Umbilical cord (tissue), 1 donor: ENCODE measurements at regions not wholly inside any gene's neighbourhood (a gene's known extent, or its start where the extent isn't known, plus 50 kb on each side); places are given as distances from the start of the nearest gene placed in this dataset.

ENCODE experiments used
- DNase-seq: peaks from one replicate; pipeline ENCODE4 v3.0.0-alpha.2; 2015; ENCODE audit warnings: low spot score

- DNase-seq: no peak
Measured at GRCh38 chr18:27493182-27493581, 308.1 kb upstream of the CHST9 start.

- no peak for DNase-seq
Measured at GRCh38 chr18:27491772-27492171, 306.7 kb upstream of the CHST9 start.

- DNase-seq: no peak
Measured at GRCh38 chr18:27483276-27483675, 298.2 kb upstream of the CHST9 start.

GRCh38 chr18:27478459-27478858 lies 293.4 kb upstream of the CHST9 start:
- no peak for DNase-seq

GRCh38 chr18:27473318-27473717 lies 288.2 kb upstream of the CHST9 start:
- DNase-seq: no peak

GRCh38 chr18:27467073-27467472 lies 282.0 kb upstream of the CHST9 start:
- no peak for DNase-seq

GRCh38 chr18:27461957-27462356 lies 276.8 kb upstream of the CHST9 start:
- DNase-seq: no peak

GRCh38 chr18:27449104-27449503 lies 264.0 kb upstream of the CHST9 start:
- no peak for DNase-seq

GRCh38 chr18:27447930-27448329 lies 262.8 kb upstream of the CHST9 start:
- DNase-seq: no peak

GRCh38 chr18:27447451-27447881 lies 262.4 kb upstream of the CHST9 start:
- DNase-seq: no peak

- DNase-seq: no peak
Measured at GRCh38 chr18:27430595-27430994, 245.5 kb upstream of the CHST9 start.

GRCh38 chr18:27428716-27429475 lies 243.8 kb upstream of the CHST9 start:
- DNase-seq: no peak

- no peak for DNase-seq
Measured at GRCh38 chr18:27428120-27428519, 243.0 kb upstream of the CHST9 start.

- DNase-seq: no peak
Measured at GRCh38 chr18:27423581-27423980, 238.5 kb upstream of the CHST9 start.

GRCh38 chr18:27419646-27420045 lies 234.5 kb upstream of the CHST9 start:
- DNase-seq: peak; percentile 30

- DNase-seq: no peak
Measured at GRCh38 chr18:27415495-27415894, 230.4 kb upstream of the CHST9 start.

GRCh38 chr18:27414682-27415081 lies 229.6 kb upstream of the CHST9 start:
- no peak for DNase-seq

GRCh38 chr18:27413495-27414401 lies 228.6 kb upstream of the CHST9 start:
- DNase-seq: peak; percentile 83

- no peak for DNase-seq
Measured at GRCh38 chr18:27412556-27412955, 227.4 kb upstream of the CHST9 start.

GRCh38 chr18:27411911-27412310 lies 226.8 kb upstream of the CHST9 start:
- no peak for DNase-seq

- DNase-seq: no peak
Measured at GRCh38 chr18:27411013-27411412, 225.9 kb upstream of the CHST9 start.

- DNase-seq: no peak
Measured at GRCh38 chr18:27404855-27405254, 219.7 kb upstream of the CHST9 start.

- DNase-seq: no peak
Measured at GRCh38 chr18:27400001-27400400, 214.9 kb upstream of the CHST9 start.
